Activated CD4-positive, alpha-beta T cell treated with anti-CD3 and anti-CD28 coated beads, Interleukin-2, Interleukin-4, amounts not matched to agents 100 ng/mL and 50 ng/mL, durations not matched to agents 16 hours and 8 hours (primary cell): ENCODE measurements at regions not wholly inside any gene's neighbourhood (a gene's known extent, or its start where the extent isn't known, plus 50 kb on each side); places are given as distances from the start of the nearest gene placed in this dataset.
"Not testable (repeated sequence)": the region's sequence is repeated elsewhere in the genome, so short reads cannot be mapped to it uniquely, and the experiment has no call there.

Experiments
- DNase-seq: peaks from one replicate; pipeline ENCODE4 v3.0.0-alpha.2; 2020; ENCODE audit warnings: low spot score

GRCh38 chr5:172548981-172549687 is 91.9 kb upstream of the NEURL1B start:
- no peak for DNase-seq

- DNase-seq: no peak
Measured at GRCh38 chr5:172548311-172548731, 92.7 kb upstream of the NEURL1B start.

GRCh38 chr5:172546196-172546595 is 91.9 kb upstream of the SH3PXD2B start:
- no peak for DNase-seq

- no peak for DNase-seq
Measured at GRCh38 chr5:172545291-172545801, 91.0 kb upstream of the SH3PXD2B start.

- no peak for DNase-seq
Measured at GRCh38 chr5:172544371-172545095, 90.2 kb upstream of the SH3PXD2B start.

- DNase-seq: no peak
Measured at GRCh38 chr5:172543484-172544298, 89.4 kb upstream of the SH3PXD2B start.

- DNase-seq: no peak
Measured at GRCh38 chr5:172542651-172543131, 88.4 kb upstream of the SH3PXD2B start.

GRCh38 chr5:172541773-172542136 is 87.4 kb upstream of the SH3PXD2B start:
- no peak for DNase-seq

- no peak for DNase-seq
Measured at GRCh38 chr5:172541099-172541772, 86.9 kb upstream of the SH3PXD2B start.

- DNase-seq: no peak
Measured at GRCh38 chr5:172540099-172540870, 86.0 kb upstream of the SH3PXD2B start.

GRCh38 chr5:172535108-172535445 is 80.8 kb upstream of the SH3PXD2B start:
- no peak for DNase-seq

- no peak for DNase-seq
Measured at GRCh38 chr5:172534229-172535107, 80.1 kb upstream of the SH3PXD2B start.

- DNase-seq: no peak
Measured at GRCh38 chr5:172533399-172534228, 79.3 kb upstream of the SH3PXD2B start.

- DNase-seq: no peak
Measured at GRCh38 chr5:172533058-172533398, 78.7 kb upstream of the SH3PXD2B start.

GRCh38 chr5:172532439-172532838 is 78.1 kb upstream of the SH3PXD2B start:
- DNase-seq: not testable (repeated sequence)

GRCh38 chr5:172531704-172532026 is 77.3 kb upstream of the SH3PXD2B start:
- no peak for DNase-seq

GRCh38 chr5:172530878-172531703 is 76.8 kb upstream of the SH3PXD2B start:
- peak; percentile 7 for DNase-seq

GRCh38 chr5:172530406-172530805 is 76.1 kb upstream of the SH3PXD2B start:
- no peak for DNase-seq

- no peak for DNase-seq
Measured at GRCh38 chr5:172529896-172530295, 75.6 kb upstream of the SH3PXD2B start.
